Activated T-cell treated with anti-CD3 and anti-CD28 coated beads, Interleukin-2, amount 50 U/mL, for 24 hours (primary cell): ENCODE measurements at regions not wholly inside any gene's neighbourhood (a gene's known extent, or its start where the extent isn't known, plus 50 kb on each side); places are given as distances from the start of the nearest gene placed in this dataset.
"Not testable (repeated sequence)": the region's sequence is repeated elsewhere in the genome, so short reads cannot be mapped to it uniquely, and the experiment has no call there.

Experiments used
- DNase-seq: peaks from one replicate; pipeline ENCODE4 v3.0.0-alpha.2; 2020
- H3K27ac Mint-ChIP-seq: 2 replicates; pipeline ENCODE4 v1.8.0; 2020; ENCODE audit warnings: mild to moderate bottlenecking, mixed read lengths
- H3K27me3 Mint-ChIP-seq: 2 replicates; pipeline ENCODE4 v1.8.0; 2020; ENCODE audit warnings: mixed read lengths
- H3K36me3 Mint-ChIP-seq: 2 replicates; pipeline ENCODE4 v1.8.0; 2020; ENCODE audit warnings: low read depth, mixed read lengths
- H3K4me1 Mint-ChIP-seq: 2 replicates; pipeline ENCODE4 v1.8.0; 2020; ENCODE audit warnings: low read depth, mixed read lengths
- H3K4me3 Mint-ChIP-seq: 2 replicates; pipeline ENCODE4 v1.8.0; 2020; ENCODE audit warnings: mild to moderate bottlenecking, moderate library complexity, mixed read lengths
- H3K9me3 Mint-ChIP-seq: 2 replicates; pipeline ENCODE4 v1.8.0; 2020; ENCODE audit warnings: mixed read lengths

GRCh38 chr4:22573198-22573597, 57.3 kb upstream of the ADGRA3 start:
- Mint-ChIP-seq H3K9me3 (peaks cover 24% of the 10 kb centered on the region), H3K4me1 (peaks cover under 1% of the 10 kb centered on the region), H3K27me3 (no peaks in the 10 kb centered on the region), H3K36me3 (no peaks in the 10 kb centered on the region), H3K27ac (no peak overlapping the region), H3K4me3 (no peak overlapping the region)
- DNase-seq, result no peak

- no peak overlapping the region for H3K27ac Mint-ChIP-seq
- H3K27me3 Mint-ChIP-seq, result no peaks in the 10 kb centered on the region
- H3K4me3 Mint-ChIP-seq, result no peak overlapping the region
- peaks cover 3% of the 10 kb centered on the region for H3K4me1 Mint-ChIP-seq
- peaks cover 24% of the 10 kb centered on the region for H3K9me3 Mint-ChIP-seq
- DNase-seq, result no peak
- no peaks in the 10 kb centered on the region for H3K36me3 Mint-ChIP-seq
These were observed 57.8 kb upstream of the ADGRA3 start for GRCh38 chr4:22573641-22574040.

- DNase-seq, result no peak
- Mint-ChIP-seq H3K4me3 (no peak overlapping the region), H3K27ac (no peak overlapping the region), H3K36me3 (no peaks in the 10 kb centered on the region), H3K4me1 (peaks cover 3% of the 10 kb centered on the region), H3K27me3 (no peaks in the 10 kb centered on the region), H3K9me3 (peaks cover 17% of the 10 kb centered on the region)
These were observed 58.6 kb upstream of the ADGRA3 start for GRCh38 chr4:22574424-22574823.

- Mint-ChIP-seq H3K27me3 (no peaks in the 10 kb centered on the region), H3K4me1 (peaks cover 3% of the 10 kb centered on the region), H3K36me3 (no peaks in the 10 kb centered on the region), H3K4me3 (no peak overlapping the region), H3K9me3 (peaks cover 17% of the 10 kb centered on the region), H3K27ac (no peak overlapping the region)
- DNase-seq, result no peak
These were observed 59.0 kb upstream of the ADGRA3 start for GRCh38 chr4:22574880-22575279.

- no peaks in the 10 kb centered on the region for H3K9me3 Mint-ChIP-seq
- no peaks in the 10 kb centered on the region for H3K36me3 Mint-ChIP-seq
- no peak overlapping the region for H3K4me3 Mint-ChIP-seq
- DNase-seq, result no peak
- no peak overlapping the region for H3K27ac Mint-ChIP-seq
- no peaks in the 10 kb centered on the region for H3K4me1 Mint-ChIP-seq
- no peaks in the 10 kb centered on the region for H3K27me3 Mint-ChIP-seq
These were observed 71.4 kb upstream of the ADGRA3 start for GRCh38 chr4:22587253-22587652.

GRCh38 chr4:22593933-22594332, 78.1 kb upstream of the ADGRA3 start:
- DNase-seq, result no peak
- Mint-ChIP-seq H3K9me3 (no peaks in the 10 kb centered on the region), H3K4me1 (peaks cover 2% of the 10 kb centered on the region), H3K27ac (no peak overlapping the region), H3K4me3 (no peak overlapping the region), H3K36me3 (no peaks in the 10 kb centered on the region), H3K27me3 (no peaks in the 10 kb centered on the region)

- Mint-ChIP-seq H3K27me3 (no peaks in the 10 kb centered on the region), H3K4me3 (no peak overlapping the region), H3K4me1 (peaks cover 2% of the 10 kb centered on the region), H3K9me3 (no peaks in the 10 kb centered on the region), H3K36me3 (no peaks in the 10 kb centered on the region), H3K27ac (no peak overlapping the region)
- no peak for DNase-seq
These were observed 79.8 kb upstream of the ADGRA3 start for GRCh38 chr4:22595684-22596083.

GRCh38 chr4:22596409-22596808, 80.5 kb upstream of the ADGRA3 start:
- Mint-ChIP-seq H3K27me3 (no peaks in the 10 kb centered on the region), H3K4me1 (peaks cover 2% of the 10 kb centered on the region), H3K27ac (no peak overlapping the region), H3K36me3 (no peaks in the 10 kb centered on the region), H3K4me3 (no peak overlapping the region), H3K9me3 (no peaks in the 10 kb centered on the region)
- DNase-seq, result no peak

GRCh38 chr4:22597471-22597870, 81.6 kb upstream of the ADGRA3 start:
- Mint-ChIP-seq H3K27me3 (no peaks in the 10 kb centered on the region), H3K36me3 (no peaks in the 10 kb centered on the region), H3K4me3 (no peak overlapping the region), H3K27ac (no peak overlapping the region), H3K9me3 (no peaks in the 10 kb centered on the region), H3K4me1 (peaks cover 2% of the 10 kb centered on the region)
- no peak for DNase-seq

GRCh38 chr4:22598113-22599047, 82.5 kb upstream of the ADGRA3 start:
- not testable (repeated sequence) for H3K4me3 Mint-ChIP-seq, H3K4me1 Mint-ChIP-seq, H3K9me3 Mint-ChIP-seq, H3K27me3 Mint-ChIP-seq, DNase-seq, H3K36me3 Mint-ChIP-seq, H3K27ac Mint-ChIP-seq

- not testable (repeated sequence) for H3K9me3 Mint-ChIP-seq, H3K27ac Mint-ChIP-seq, H3K4me1 Mint-ChIP-seq, DNase-seq, H3K4me3 Mint-ChIP-seq, H3K36me3 Mint-ChIP-seq, H3K27me3 Mint-ChIP-seq
These were observed 83.5 kb upstream of the ADGRA3 start for GRCh38 chr4:22599228-22599928.

- not testable (repeated sequence) for DNase-seq, H3K4me1 Mint-ChIP-seq, H3K27me3 Mint-ChIP-seq, H3K9me3 Mint-ChIP-seq, H3K4me3 Mint-ChIP-seq, H3K27ac Mint-ChIP-seq, H3K36me3 Mint-ChIP-seq
These were observed 84.1 kb upstream of the ADGRA3 start for GRCh38 chr4:22599929-22600432.

- not testable (repeated sequence) for H3K4me1 Mint-ChIP-seq, H3K27me3 Mint-ChIP-seq, H3K9me3 Mint-ChIP-seq, H3K36me3 Mint-ChIP-seq, H3K27ac Mint-ChIP-seq, H3K4me3 Mint-ChIP-seq, DNase-seq
These were observed 85.8 kb upstream of the ADGRA3 start for GRCh38 chr4:22601638-22602037.

GRCh38 chr4:22607382-22607781, 85.4 kb upstream of the GBA3 start:
- Mint-ChIP-seq H3K27me3 (no peaks in the 10 kb centered on the region), H3K4me1 (peaks cover 29% of the 10 kb centered on the region), H3K9me3 (peaks cover 5% of the 10 kb centered on the region), H3K27ac (no peak overlapping the region), H3K4me3 (no peak overlapping the region), H3K36me3 (no peaks in the 10 kb centered on the region)
- peak; percentile 51 for DNase-seq

GRCh38 chr4:22609951-22610525, 82.7 kb upstream of the GBA3 start:
- H3K4me1 Mint-ChIP-seq, result peaks cover 29% of the 10 kb centered on the region
- not testable (repeated sequence) for H3K27ac Mint-ChIP-seq, H3K27me3 Mint-ChIP-seq, H3K9me3 Mint-ChIP-seq, H3K4me3 Mint-ChIP-seq, H3K36me3 Mint-ChIP-seq, DNase-seq
